Right atrium auricular region (tissue), 2 donors: ENCODE measurements at regions not wholly inside any gene's neighbourhood (a gene's known extent, or its start where the extent isn't known, plus 50 kb on each side); places are given as distances from the start of the nearest gene placed in this dataset.

Source experiments
- DNase-seq: peaks from one replicate; pipeline ENCODE4 v3.0.0-alpha.2; 2019; ENCODE audit warnings: low spot score
- H3K27ac ChIP-seq, 2 donors: fragments of 200-600 bp; sonication (generic); 1 replicate in 1 of 2; 2 replicates in 1 of 2; pipeline ENCODE4 v1.5.1; 2016 to 2019
- H3K27me3 ChIP-seq, 2 donors: fragments of 200-600 bp; sonication (generic); one replicate each; pipeline versions ENCODE4 v1.5.1 to v1.6.0; 2017 to 2019
- H3K36me3 ChIP-seq: fragments of 200-600 bp; sonication (generic); one replicate; pipeline ENCODE4 v1.5.1; 2016
- H3K4me1 ChIP-seq, 2 donors: fragments of 200-600 bp; sonication (generic); one replicate each; pipeline versions ENCODE4 v1.5.1 to v1.6.0; 2017 to 2019
- H3K4me3 ChIP-seq, 2 donors: fragments of 200-600 bp; sonication (generic); 1 replicate in 1 of 2; 2 replicates in 1 of 2; pipeline ENCODE4 v1.5.1; 2017 to 2019; ENCODE audit warnings: mild to moderate bottlenecking in 1 of 2, moderate library complexity in 1 of 2
- H3K9me3 ChIP-seq, 2 donors: fragments of 200-600 bp; sonication (generic); one replicate each; pipeline ENCODE4 v1.5.1; 2019
- CTCF ChIP-seq, 2 donors: fragments of 200-600 bp; sonication (generic); IDR thresholded peaks; one replicate each; pipeline ENCODE4 v1.5.1; 2019; ENCODE audit warnings: antibody characterized with exemption in 2 of 2

GRCh38 chr2:118529908-118530599 lies 317.4 kb downstream of the EN1 start:
- H3K36me3 ChIP-seq: no peaks in the 10 kb centered on the region

GRCh38 chr2:118527571-118527970 lies 319.9 kb downstream of the EN1 start:
- Histone ChIP-seq H3K9me3 (no peaks in the 10 kb centered on the region), H3K27ac (no peak overlapping the region), H3K4me1 (no peaks in the 10 kb centered on the region), H3K4me3 (no peak overlapping the region), H3K27me3 (no peaks in the 10 kb centered on the region), H3K36me3 (no peaks in the 10 kb centered on the region)
- no peak for DNase-seq
- TF ChIP-seq CTCF (IDR thresholded peaks at IDR 0.05): no peak

More at GRCh38 chr2:118529908-118530599, 317.4 kb downstream of the EN1 start:
- no peaks in the 10 kb centered on the region for H3K9me3 ChIP-seq
- TF ChIP-seq CTCF (IDR thresholded peaks at IDR 0.05): no peak
- H3K4me1 ChIP-seq: no peaks in the 10 kb centered on the region
- H3K4me3 ChIP-seq: no peak overlapping the region
- H3K27me3 ChIP-seq: no peaks in the 10 kb centered on the region
- no peak for DNase-seq
- H3K27ac ChIP-seq: no peak overlapping the region

GRCh38 chr2:118525346-118525745 lies 322.1 kb downstream of the EN1 start:
- H3K4me1 ChIP-seq: no peaks in the 10 kb centered on the region
- no peaks in the 10 kb centered on the region for H3K36me3 ChIP-seq
- H3K27me3 ChIP-seq: no peaks in the 10 kb centered on the region
- no peak for TF ChIP-seq CTCF (IDR thresholded peaks at IDR 0.05)
- no peak overlapping the region for H3K4me3 ChIP-seq
- peaks cover 0 to 15% of the 10 kb centered on the region in 2 donors for H3K9me3 ChIP-seq
- H3K27ac ChIP-seq: no peak overlapping the region
- DNase-seq: no peak

GRCh38 chr2:118524911-118525310 lies 322.5 kb downstream of the EN1 start:
- DNase-seq: no peak
- peaks cover 0 to 18% of the 10 kb centered on the region in 2 donors for H3K9me3 ChIP-seq
- TF ChIP-seq CTCF (IDR thresholded peaks at IDR 0.05): no peak

GRCh38 chr2:118523761-118524160 lies 323.7 kb downstream of the EN1 start:
- TF ChIP-seq CTCF (IDR thresholded peaks at IDR 0.05): no peak
- H3K36me3 ChIP-seq: no peaks in the 10 kb centered on the region

More at GRCh38 chr2:118524911-118525310, 322.5 kb downstream of the EN1 start:
- Histone ChIP-seq H3K27me3 (no peaks in the 10 kb centered on the region), H3K36me3 (no peaks in the 10 kb centered on the region), H3K4me3 (no peak overlapping the region), H3K27ac (no peak overlapping the region), H3K4me1 (no peaks in the 10 kb centered on the region)

GRCh38 chr2:118521960-118522359 lies 325.5 kb downstream of the EN1 start:
- H3K4me3 ChIP-seq: no peak overlapping the region
- no peak overlapping the region for H3K27ac ChIP-seq
- H3K9me3 ChIP-seq: peaks cover 0 to 33% of the 10 kb centered on the region in 2 donors
- no peak for TF ChIP-seq CTCF (IDR thresholded peaks at IDR 0.05)
- DNase-seq: no peak
- no peaks in the 10 kb centered on the region for H3K4me1 ChIP-seq
- H3K36me3 ChIP-seq: no peaks in the 10 kb centered on the region
- H3K27me3 ChIP-seq: no peaks in the 10 kb centered on the region

More at GRCh38 chr2:118523761-118524160, 323.7 kb downstream of the EN1 start:
- no peak for DNase-seq
- Histone ChIP-seq H3K27ac (no peak overlapping the region), H3K4me1 (no peaks in the 10 kb centered on the region), H3K4me3 (no peak overlapping the region), H3K9me3 (peaks cover 0 to 26% of the 10 kb centered on the region in 2 donors), H3K27me3 (no peaks in the 10 kb centered on the region)
